AG09309 (cell line): ENCODE measurements at regions not wholly inside any gene's neighbourhood (a gene's known extent, or its start where the extent isn't known, plus 50 kb on each side); places are given as distances from the start of the nearest gene placed in this dataset.
"Not testable (repeated sequence)": the region's sequence is repeated elsewhere in the genome, so short reads cannot be mapped to it uniquely, and the experiment has no call there.

ENCODE experiments used
- DNase-seq: peaks from one replicate; pipeline ENCODE4 v3.0.0-alpha.2; 2010; ENCODE audit warnings: low read depth
- H3K4me3 ChIP-seq: 2 replicates; pipeline ENCODE4 v1.5.1; 2011; ENCODE audit warnings: mild to moderate bottlenecking, low read depth, low read length, moderate library complexity; ENCODE audit not compliant: control insufficient read depth
- CTCF ChIP-seq: IDR thresholded peaks from 2 replicates; pipeline ENCODE4 v1.5.1; 2011; ENCODE audit warnings: mild to moderate bottlenecking, low read depth, low read length, inconsistent platforms; ENCODE audit not compliant: insufficient read depth, control insufficient read depth; ENCODE audit errors: missing control alignments

- H3K4me3 ChIP-seq, result no peak overlapping the region
- TF ChIP-seq CTCF, result no peak
- DNase-seq, result no peak
Measured at GRCh38 chr4:125649452-125649851, 334.7 kb downstream of the FAT4 start.

GRCh38 chr4:125650557-125650956 is 335.8 kb downstream of the FAT4 start:
- H3K4me3 ChIP-seq, result no peak overlapping the region
- no peak for TF ChIP-seq CTCF
- no peak for DNase-seq

- DNase-seq, H3K4me3 ChIP-seq: not testable (repeated sequence)
Measured at GRCh38 chr4:125651707-125652357, 337.1 kb downstream of the FAT4 start.

DNA sequence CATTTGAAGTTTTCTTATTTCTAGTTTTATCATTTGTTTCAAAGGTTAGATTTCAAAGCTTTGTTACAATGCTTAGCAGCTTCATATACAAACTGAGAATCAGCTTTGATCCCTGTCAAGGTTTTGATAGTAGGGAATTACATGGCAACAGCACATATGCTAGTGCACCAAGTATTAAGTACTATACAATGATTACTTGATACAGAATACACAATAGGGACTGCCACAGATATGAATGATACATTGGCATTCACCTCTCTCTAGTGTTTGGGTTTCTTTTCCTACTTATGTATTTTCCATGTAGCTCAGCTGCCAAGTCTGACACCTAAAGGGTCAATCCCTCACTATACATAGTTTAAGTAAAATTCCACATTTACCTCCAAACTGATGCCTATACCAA is 344.0 kb downstream of the FAT4 start:
- no peak for DNase-seq
- H3K4me3 ChIP-seq, result no peak overlapping the region

DNA sequence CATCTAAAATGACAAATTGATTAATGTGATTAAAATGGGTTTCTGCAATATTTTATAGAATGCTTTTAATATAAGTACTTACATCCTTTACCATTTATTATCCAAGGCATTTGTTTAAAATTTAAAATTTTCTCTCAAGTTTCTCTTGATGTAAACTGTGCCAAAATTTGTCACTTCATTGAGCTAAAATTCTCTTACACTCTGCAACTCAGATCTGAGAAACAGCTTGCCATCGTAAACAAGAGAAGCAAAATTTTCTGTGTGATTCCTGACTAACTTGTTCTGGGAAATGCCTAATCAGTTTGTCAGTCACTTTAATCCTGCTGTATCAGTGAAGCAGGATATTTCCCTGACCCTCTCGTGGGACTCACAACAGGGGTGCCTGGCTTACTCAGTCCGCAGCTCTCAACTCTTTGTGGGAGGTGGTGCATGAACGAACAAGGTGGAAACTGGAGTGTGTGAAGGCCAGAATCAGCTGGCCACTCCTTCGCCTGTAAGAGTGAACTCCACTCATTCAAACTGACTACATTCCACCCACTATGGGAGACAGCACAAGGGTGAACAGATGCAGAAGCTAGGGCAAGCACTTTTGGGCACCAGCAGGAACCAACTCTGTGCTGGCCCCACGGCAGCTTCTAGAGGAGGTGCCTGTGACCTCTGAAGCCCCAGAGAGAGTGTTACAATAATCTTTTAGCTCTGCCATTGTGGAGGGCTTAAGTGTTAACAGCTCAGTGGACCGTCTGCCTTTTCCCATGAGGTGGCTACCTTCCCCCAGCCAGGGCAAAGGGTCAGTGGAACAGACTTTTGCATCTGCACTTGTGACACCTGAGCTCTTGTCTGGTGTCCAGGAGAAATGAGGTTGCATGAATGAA is 349.4 kb downstream of the FAT4 start:
- DNase-seq, result no peak
- no peak overlapping the region for H3K4me3 ChIP-seq
- TF ChIP-seq CTCF, result no peak

More for the DNA sequence above, 344.0 kb downstream of the FAT4 start:
- TF ChIP-seq CTCF, result no peak

DNA sequence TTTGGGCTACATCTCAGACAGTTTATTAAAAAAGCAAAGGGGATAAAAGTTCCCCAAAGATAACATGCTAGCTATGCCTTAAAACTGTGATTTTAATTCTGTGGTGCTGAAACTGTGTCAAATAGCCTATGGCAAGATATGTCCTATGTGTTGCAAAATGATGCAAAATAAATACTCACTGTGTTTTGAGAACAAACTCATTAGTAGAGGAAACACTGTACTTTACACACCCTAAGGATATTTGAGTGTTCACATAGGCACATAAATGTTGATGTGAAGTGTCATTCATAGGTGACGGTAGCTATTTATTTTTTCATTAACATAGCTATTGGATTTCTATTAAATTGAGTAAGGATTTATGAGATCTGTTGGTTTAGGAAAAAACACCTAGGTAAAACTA is 351.9 kb downstream of the FAT4 start:
- no peak for DNase-seq
- no peak for TF ChIP-seq CTCF
- no peak overlapping the region for H3K4me3 ChIP-seq

DNA sequence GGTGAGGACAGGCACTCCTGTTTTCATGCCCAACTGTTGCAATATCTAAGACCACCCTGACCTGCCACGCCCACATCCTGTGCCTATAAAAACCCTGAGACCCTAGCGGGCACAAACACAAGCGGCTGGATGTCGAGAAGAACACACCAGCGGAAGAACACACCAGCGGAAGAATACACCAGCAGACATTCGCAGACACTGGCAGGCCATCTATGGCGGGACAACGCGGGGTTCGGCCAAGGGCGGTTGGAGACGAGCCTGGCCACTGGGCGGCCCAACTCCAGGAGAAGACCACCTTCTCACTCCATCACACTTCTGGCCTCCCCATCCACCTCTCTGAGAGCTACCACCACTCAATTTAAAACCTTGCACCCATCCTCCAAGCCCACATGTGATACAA is 361.4 kb downstream of the FAT4 start:
- no peak for TF ChIP-seq CTCF
- DNase-seq, result no peak
- H3K4me3 ChIP-seq, result no peak overlapping the region
